ENCODE measurements at regions not wholly inside any gene's neighbourhood (a gene's known extent, or its start where the extent isn't known, plus 50 kb on each side); places are given as distances from the start of the nearest gene placed in this dataset.
"Not testable (repeated sequence)": the region's sequence is repeated elsewhere in the genome, so short reads cannot be mapped to it uniquely, and the experiment has no call there.

GRCh38 chr1:105462308-105462707 lies 1594.2 kb upstream of the PRMT6 start:
- DNase-seq (ENCODE audit: low read depth), result no peak
- TF ChIP-seq CTCF (IDR thresholded peaks at IDR 0.05; ENCODE audit: insufficient read depth, low read length), result no peak
- H3K4me3 ChIP-seq (ENCODE audit: low read depth, low read length), result no peak overlapping the region

- no peak overlapping the region for H3K4me3 ChIP-seq (ENCODE audit: low read depth, low read length)
- no peak for TF ChIP-seq CTCF (IDR thresholded peaks at IDR 0.05; ENCODE audit: insufficient read depth, low read length)
- no peak for DNase-seq (ENCODE audit: low read depth)
Measured at GRCh38 chr1:105467549-105467948, 1588.9 kb upstream of the PRMT6 start.

GRCh38 chr1:105470541-105470940 lies 1585.9 kb upstream of the PRMT6 start:
- not testable (repeated sequence) for DNase-seq (ENCODE audit: low read depth); H3K4me3 ChIP-seq (ENCODE audit: low read depth, low read length)

GRCh38 chr1:105483436-105483835 lies 1573.0 kb upstream of the PRMT6 start:
- peak; percentile 1 for DNase-seq (ENCODE audit: low read depth)
- H3K4me3 ChIP-seq (ENCODE audit: low read depth, low read length), result no peak overlapping the region
- no peak for TF ChIP-seq CTCF (IDR thresholded peaks at IDR 0.05; ENCODE audit: insufficient read depth, low read length)

- TF ChIP-seq CTCF (IDR thresholded peaks at IDR 0.05; ENCODE audit: insufficient read depth, low read length), result no peak
- peak; percentile 5 for DNase-seq (ENCODE audit: low read depth)
- H3K4me3 ChIP-seq (ENCODE audit: low read depth, low read length), result no peak overlapping the region
Measured at GRCh38 chr1:105485207-105485606, 1571.3 kb upstream of the PRMT6 start.

GRCh38 chr1:105492921-105493320 lies 1563.6 kb upstream of the PRMT6 start:
- DNase-seq (ENCODE audit: low read depth), result peak; percentile 1
- no peak for TF ChIP-seq CTCF (IDR thresholded peaks at IDR 0.05; ENCODE audit: insufficient read depth, low read length)
- H3K4me3 ChIP-seq (ENCODE audit: low read depth, low read length), result no peak overlapping the region

- DNase-seq (ENCODE audit: low read depth), result no peak
- H3K4me3 ChIP-seq (ENCODE audit: low read depth, low read length), result no peak overlapping the region
- no peak for TF ChIP-seq CTCF (IDR thresholded peaks at IDR 0.05; ENCODE audit: insufficient read depth, low read length)
Measured at GRCh38 chr1:105516068-105516467, 1540.4 kb upstream of the PRMT6 start.

Data from fibroblast of the aortic adventitia (primary cell).